SK-N-DZ (cell line): ENCODE measurements at regions not wholly inside any gene's neighbourhood (a gene's known extent, or its start where the extent isn't known, plus 50 kb on each side); places are given as distances from the start of the nearest gene placed in this dataset.

ENCODE experiments used
- DNase-seq: peaks from one replicate; pipeline ENCODE4 v3.0.0-alpha.2; 2015; ENCODE audit warnings: low spot score

- DNase-seq: peak; percentile 18
Measured at GRCh38 chr10:106189292-106189691, 975.2 kb downstream of the SORCS1 start.

DNA sequence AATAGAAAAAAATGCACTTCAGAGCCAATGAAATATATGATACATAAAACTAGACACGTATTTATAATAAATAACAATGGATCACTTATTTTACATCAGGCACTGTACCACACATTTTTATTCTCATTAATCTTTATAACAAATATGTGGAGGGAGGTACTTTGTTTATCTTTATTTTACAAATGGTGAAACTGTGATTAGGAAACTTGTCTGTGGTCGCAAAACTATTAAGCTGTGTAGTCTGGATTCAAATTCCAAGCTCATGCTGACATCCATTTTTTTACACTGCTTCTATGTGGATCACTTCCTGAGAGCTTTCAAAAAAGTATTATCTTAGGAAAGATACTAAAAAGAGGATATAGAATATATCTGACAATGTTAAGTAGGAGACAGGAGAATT, 978.6 kb downstream of the SORCS1 start:
- no peak for DNase-seq

DNA sequence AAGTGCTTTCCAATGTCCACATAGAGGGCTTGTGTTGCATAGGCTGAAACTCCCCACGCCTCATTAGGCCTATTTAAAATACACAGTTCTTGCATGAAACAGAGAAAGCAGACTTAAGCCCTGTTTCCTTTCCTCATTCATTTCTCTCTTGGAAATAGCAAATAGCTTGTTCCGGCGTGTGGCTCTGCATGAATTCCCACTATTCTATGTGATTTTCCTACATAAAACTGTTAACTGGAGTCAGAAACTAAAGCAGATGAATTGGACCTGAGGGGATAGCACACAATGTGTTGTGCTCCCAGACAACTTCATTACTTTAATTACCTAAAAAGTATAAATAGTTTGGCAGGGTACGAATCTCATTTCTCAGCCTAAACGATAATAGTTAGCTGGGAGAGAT, 981.5 kb downstream of the SORCS1 start:
- no peak for DNase-seq

DNA sequence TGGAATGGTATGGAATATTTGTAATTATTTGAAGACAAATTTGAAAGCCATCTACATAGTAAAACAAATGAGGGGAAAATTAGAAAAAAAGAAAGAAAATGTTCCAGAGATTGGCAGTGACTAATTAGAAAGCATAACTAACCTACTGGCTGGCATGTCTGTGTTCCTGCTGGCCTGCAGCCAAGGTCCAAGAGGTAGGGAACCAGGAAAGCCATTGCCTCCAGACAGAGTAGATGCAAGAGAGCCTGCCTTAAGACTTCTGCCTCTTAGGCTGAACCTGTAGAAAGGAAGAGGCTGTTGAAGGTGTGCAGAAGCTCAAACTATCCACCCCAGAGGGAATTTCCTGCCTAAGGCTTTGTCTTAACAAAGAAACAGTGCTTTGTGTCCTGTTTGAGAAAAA, 982.0 kb downstream of the SORCS1 start:
- DNase-seq: no peak

DNA sequence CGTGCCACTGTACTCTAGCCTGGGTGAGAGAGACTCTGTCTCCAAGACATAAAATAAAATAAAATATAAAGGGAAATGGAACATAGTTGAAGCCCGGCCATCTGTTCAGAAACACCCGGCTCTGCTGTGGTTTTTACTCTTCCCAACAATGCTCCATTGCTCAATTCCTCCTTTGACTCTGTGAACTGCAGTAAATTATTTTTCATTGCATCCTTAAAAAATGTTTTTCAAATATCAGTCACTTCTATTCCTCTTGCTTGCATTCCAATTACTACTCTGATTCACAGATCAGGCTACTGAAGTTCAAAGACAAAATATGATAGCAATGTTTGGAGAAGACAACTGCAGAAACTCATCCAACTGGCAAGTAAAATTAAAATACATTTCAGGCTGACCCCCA, 983.0 kb downstream of the SORCS1 start:
- DNase-seq: no peak

DNA sequence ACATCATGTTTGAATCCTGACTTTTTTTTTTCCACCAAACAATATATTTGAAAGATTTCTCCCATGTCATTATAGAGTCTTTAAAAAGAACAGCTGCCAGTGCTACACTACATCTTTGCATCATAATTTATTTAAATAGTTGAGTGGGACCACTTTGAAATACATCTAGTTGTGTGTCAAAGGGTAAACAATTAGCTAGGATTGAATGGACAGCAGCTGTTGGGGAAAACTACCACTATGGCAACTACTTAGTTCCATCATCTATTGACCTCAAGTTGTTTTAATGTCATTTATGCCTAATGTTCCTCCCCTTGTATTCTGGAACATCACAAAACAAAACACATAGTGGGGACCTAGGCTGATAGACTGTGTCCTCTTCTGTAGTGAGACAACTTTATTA, 985.1 kb downstream of the SORCS1 start:
- DNase-seq: no peak

DNA sequence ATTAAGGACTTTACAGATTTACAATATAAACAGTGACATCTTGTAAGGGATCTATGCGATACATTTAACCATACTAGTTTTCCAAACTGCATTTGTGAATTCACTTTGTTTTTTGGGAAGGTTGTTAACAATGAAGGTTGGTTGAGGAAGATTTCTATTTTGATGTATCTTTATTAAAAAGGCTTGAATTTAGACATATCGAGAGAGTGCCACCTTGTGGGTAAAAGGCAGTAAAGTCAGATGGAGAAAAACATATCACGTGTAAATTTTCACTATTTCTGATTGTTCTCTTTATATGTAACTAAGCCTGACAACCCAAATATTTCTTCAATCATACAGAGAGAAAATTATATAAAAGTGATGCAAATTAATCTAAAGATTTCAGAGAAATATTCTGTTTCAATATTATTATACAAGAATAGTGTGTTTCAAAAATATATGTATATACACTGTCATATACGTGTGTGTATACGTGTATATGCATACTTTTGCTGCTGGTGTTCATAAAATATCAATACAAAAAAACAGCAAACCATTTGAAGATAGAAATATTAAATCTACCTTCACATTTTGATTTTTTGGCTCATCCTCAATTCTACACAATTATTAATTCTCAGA, 988.6 kb downstream of the SORCS1 start:
- peak; percentile 28 for DNase-seq

- DNase-seq: peak; percentile 14
Measured at GRCh38 chr10:106173838-106174237, 990.7 kb downstream of the SORCS1 start.

DNA sequence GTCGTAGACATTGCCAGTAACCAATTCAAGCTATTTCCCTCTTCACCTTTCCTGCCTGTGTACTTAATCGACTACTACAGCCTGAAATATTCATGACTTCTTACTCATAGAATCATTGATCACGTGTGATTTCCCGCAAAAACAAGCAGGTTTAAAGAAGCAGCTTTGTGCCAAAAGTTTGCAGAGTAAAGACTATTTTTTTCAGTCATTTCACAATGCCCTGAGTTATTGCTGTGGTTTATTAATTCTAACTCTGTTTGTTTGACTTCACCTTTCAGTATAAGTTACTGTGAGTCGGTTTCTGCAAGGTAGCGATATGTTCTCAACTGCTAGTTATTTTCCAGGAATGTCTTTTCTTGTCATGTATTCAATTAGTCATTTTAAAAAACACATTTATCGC, 995.3 kb downstream of the SORCS1 start:
- DNase-seq: no peak

DNA sequence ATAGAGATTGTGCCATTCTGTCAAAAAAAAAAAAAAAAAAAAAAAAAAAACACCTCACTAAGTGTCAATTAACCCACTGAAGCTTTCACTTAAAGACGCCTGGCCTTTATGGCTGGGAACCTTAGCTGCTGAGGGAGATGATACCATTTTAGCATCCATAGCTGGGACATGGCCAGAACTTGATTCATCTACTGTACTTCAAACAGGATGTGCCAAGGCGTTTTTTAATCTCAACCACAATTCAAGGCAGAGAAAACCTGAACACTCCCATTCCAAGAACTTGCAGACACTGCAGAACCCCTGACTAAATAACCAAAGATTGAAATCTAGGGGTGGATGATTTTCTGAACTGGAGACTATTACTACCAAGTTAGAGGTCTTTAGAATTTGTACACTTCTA, 996.6 kb downstream of the SORCS1 start:
- DNase-seq: no peak

GRCh38 chr10:106158241-106158640, 1006.3 kb downstream of the SORCS1 start:
- no peak for DNase-seq

- peak; percentile 18 for DNase-seq
Measured at GRCh38 chr10:106147021-106147420, 1017.5 kb downstream of the SORCS1 start.

DNA sequence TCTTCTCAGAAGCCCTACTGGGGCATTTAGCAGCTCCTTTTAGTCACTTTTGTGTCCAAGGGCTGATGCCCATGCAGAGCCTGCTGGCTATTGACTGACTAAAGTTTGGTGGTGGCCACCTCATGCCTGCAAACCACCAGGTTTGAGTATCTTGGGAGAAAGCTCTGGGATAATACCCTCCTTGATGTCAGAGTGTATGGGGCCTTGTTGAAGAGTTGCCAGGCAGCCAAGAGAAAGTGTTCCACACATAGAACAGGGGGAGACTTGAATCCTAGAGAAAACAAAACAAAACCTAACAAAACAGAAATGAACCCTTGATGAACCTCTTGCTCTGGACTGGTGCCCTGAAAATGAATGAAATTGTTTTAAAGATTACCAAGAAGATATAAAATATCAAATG, 1024.6 kb downstream of the SORCS1 start:
- DNase-seq: no peak

- DNase-seq: no peak
Measured at GRCh38 chr10:106136175-106136574, 1028.3 kb downstream of the SORCS1 start.

DNA sequence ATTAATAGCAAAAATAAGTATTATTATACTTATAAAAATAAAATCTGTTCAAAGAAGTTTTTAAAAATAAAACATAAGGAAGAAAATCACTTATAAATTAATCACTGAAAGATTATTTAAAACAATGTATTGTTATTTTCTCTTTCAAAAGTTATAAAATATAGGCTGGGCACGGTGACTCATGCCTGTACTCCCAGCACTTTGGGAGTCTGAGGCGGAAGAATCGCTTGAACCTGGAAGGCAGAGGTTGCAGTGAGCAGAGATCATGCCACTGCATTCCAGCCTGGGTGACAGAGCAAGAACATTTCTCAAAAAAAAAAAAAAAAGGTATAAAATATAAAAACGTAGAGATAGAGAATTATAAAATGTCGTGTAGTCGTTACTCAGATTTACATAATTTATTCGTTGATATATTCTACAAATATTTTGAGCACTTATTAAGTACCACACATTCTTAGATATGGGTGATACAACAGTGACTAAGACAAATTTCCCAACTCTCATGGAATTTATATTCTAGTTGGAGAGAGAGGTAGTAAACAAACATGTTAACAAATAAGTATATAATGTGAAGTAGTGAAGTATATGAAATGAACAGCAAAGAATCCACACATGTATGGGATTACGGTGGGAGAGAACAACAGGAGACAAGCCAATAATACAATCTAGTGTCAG, 1030.0 kb downstream of the SORCS1 start:
- no peak for DNase-seq

- DNase-seq: no peak
Measured at GRCh38 chr10:106133451-106133850, 1031.1 kb downstream of the SORCS1 start.

DNA sequence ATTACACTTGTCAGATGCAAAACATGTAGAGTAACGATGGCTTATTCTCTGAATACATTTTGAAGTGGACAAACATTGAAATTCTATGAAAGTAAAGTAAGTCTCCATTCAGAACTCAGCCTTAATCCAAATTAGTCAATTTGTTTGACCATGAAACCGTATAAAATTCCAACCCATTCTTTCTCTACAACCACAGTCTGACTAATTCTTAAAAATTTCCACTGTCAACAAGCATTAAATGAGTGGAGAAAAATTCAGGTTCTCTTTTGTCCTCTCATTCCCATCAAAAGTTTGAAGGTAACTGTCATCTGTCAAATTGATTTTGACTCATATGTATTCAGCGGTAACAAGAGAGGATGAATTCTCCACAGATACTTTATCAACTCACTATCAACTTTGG, 1031.5 kb downstream of the SORCS1 start:
- DNase-seq: no peak

DNA sequence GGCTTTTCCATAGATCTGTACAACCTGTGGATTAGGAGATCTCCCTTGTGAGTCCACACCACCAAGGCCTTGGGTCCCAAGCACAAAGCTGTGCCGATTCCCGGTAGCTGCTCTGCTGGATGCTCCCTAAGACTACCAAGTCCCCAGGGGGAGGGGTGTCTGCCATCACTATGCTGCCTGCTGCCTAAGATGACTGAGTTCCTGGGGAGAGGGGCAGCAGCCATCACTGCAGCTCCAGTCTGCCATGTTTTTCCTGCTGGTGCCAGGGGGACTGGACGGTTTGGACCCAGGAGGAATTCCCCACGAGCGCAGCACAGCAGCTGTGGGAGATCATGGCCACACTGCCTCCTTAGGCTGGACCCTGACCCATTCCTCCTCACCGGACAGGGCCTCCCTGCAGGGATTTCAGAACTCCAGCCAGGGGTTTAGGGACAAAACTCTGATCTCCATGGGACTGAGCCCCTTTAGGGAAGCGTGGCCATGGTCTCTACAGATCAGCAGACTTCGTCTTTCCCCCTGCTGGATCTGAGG, 1049.8 kb downstream of the SORCS1 start:
- DNase-seq: no peak

DNA sequence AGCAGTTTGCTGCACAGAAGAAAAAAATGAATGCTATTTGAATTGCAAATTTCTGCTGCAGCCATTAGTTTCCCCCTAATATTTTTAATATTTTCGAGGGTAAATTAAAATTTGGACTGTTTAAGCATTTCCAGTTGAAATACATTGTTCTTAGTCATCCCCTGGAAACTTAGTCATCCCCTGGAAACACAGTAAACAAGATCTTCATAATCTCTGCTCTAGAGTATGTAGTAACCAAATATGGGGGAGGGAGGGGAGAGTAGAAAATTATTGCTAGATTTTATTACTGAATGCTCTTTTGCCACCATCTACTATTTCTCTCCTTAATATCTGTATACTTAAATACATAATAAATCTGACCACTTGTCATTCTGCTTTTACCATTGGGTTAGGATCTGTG, 1053.3 kb downstream of the SORCS1 start:
- no peak for DNase-seq

DNA sequence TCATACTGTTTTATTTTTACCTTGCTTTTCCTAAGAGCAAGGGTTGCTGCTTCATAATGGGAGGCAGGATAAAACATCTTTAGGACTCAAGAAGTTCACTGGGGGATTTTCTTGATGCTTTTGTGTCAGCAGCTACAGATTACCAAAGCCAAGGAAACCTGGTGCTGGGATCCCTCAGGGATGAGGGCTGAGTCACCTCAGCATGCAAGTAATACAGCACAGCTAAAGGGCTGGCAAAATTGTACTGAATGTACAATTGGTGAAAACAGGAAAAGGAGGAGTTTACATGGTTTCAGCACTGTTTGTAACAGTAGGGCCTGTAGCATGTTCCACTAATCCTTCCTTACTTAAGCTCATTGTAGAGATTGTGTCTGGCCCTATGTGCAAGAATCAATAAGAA, 1056.8 kb downstream of the SORCS1 start:
- no peak for DNase-seq

DNA sequence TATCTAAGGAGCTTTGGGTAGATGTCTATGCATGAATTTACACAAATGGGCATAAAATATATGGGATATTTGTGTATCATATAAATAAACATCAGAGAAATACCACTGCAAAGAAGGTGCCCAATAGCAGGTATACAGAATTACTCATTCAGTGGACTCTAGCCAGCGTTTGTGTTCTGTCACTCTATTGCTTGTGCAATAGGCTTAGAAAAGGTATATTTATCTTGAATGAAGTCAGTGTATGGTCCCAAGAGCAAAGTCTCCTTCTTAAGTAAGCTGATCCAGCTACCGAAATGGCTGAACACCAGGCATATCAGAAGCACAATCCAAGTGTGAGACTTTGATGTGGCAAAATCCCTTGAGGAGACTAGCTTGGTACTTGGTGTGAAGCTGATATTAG, 1058.4 kb downstream of the SORCS1 start:
- DNase-seq: no peak

DNA sequence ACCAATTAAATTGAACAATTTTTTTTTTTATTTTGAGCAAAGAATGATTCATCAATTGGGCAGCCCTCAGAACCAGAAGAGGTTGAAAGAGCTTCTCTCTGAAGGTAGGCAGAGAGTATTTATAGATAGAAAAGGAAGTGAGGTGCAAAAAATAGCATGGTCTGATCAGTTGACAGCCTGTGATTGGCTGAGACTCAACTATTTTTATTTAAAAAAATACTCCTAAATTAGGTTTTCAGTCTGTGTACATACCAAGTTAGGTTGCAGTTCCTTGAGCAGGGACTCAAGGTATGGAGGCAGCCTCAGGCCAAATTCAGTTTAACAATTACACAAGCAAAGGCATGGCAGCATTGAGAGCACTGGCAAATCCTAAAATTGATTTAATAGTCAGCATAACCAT, 1074.7 kb downstream of the SORCS1 start:
- DNase-seq: no peak

DNA sequence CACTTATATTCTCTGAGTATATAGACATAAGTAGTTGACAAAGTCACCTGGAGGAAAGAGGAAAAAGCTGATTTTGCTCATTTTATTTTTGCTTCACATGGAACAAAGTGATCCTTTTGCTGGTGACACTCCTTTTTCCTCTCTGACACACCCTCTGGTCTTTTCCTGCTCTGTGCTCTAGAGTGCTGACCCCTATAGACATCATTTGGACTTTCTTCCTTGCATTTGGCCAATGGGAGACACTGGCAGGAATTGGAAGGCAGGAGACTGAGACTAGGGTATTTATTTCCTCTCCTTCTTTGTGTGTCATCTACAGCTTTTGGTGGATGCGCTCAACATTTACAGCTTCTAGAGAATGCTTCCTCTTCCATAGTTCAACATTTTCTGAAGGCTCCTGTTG, 1078.1 kb downstream of the SORCS1 start:
- no peak for DNase-seq

DNA sequence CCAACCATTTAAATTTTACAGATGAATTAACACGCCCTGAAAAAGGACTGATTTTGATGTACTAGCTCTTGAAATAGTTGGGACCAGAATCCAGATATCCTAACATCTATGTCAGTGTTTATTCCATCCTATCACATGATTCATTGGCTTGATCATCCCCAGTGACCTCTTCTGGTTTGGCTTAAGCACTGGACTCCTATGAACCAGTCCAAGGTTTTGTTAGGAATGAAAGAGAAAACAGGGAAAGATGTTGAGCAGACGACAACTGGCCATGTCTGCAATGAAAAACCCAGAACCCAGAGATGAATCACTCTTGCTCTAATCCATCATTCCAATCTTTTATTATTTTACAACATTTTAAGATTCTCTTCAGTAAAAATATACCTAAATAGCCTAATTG, 1080.9 kb downstream of the SORCS1 start:
- DNase-seq: no peak
